ENCODE measurements at regions not wholly inside any gene's neighbourhood (a gene's known extent, or its start where the extent isn't known, plus 50 kb on each side); places are given as distances from the start of the nearest gene placed in this dataset.

GRCh38 chr15:45970542-45970941 is 335.7 kb downstream of the SQOR start:
- no peaks in the 10 kb centered on the region for H3K27me3 ChIP-seq (ENCODE audit: control insufficient read depth, insufficient read depth, low read length)
- TF ChIP-seq MAFK (IDR thresholded peaks at IDR 0.05; ENCODE audit: low read depth, low read length), result no peak
- TF ChIP-seq ELK1 (IDR thresholded peaks at IDR 0.05; ENCODE audit: borderline replicate concordance, low read depth, low read length), result no peak
- TF ChIP-seq CHD1 (IDR thresholded peaks at IDR 0.05; ENCODE audit: low read depth, low read length), result no peak
- TF ChIP-seq FOS (IDR thresholded peaks at IDR 0.05; ENCODE audit: low read depth, low read length), result no peak
- TF ChIP-seq USF2 (IDR thresholded peaks at IDR 0.05; ENCODE audit: low read depth, low read length), result no peak
- no peak for TF ChIP-seq MAZ (IDR thresholded peaks at IDR 0.05; ENCODE audit: borderline replicate concordance, low read depth, low read length)
- TF ChIP-seq RAD21 (IDR thresholded peaks at IDR 0.05; ENCODE audit: low read length), result no peak
- H2BK120ac ChIP-seq (ENCODE audit: low read depth, low read length), result no peak overlapping the region
- H4K20me1 ChIP-seq (ENCODE audit: insufficient read depth, low read length), result no peaks in the 10 kb centered on the region
- H3K36me3 ChIP-seq (ENCODE audit: control insufficient read depth, insufficient read depth, low read length), result no peaks in the 10 kb centered on the region
- BruUV-seq (replicated peaks), result no TSS peak
- intact Hi-C loops (cut with micrococcal nuclease), result no loop called here
- H3K9me1 ChIP-seq (ENCODE audit: insufficient read depth, low read length), result no peaks in the 10 kb centered on the region
- dilution Hi-C loops (cut with HindIII; ENCODE audit: low sequenced_read_pairs, unreplicated experiment), result no loop called here
- ATAC-seq (ENCODE audit: low read depth), result no peak
- no peak overlapping the region for H4K5ac ChIP-seq (ENCODE audit: low read depth, low read length)
- in situ Hi-C loops (cut with MboI; ENCODE audit: low sequenced_read_pairs), result no loop called here
- POLR2A ChIA-PET (ENCODE audit: unreplicated experiment), result no interaction called here
- H3K4me1 ChIP-seq (ENCODE audit: control insufficient read depth, insufficient read depth, low read length), result no peaks in the 10 kb centered on the region
- H4K91ac ChIP-seq (ENCODE audit: insufficient read depth, low read depth, low read length), result no peak overlapping the region
- H3K56ac ChIP-seq (ENCODE audit: extremely low read depth, insufficient read depth, low read length), result no peak overlapping the region
- no peak overlapping the region for H3K14ac ChIP-seq (replicated peaks; ENCODE audit: low read depth, low read length)
- H2BK5ac ChIP-seq (ENCODE audit: low read depth, low read length, poor library complexity, severe bottlenecking), result no peak overlapping the region
- H3K79me1 ChIP-seq (ENCODE audit: low read depth in 1 of 2, low read length in 2 of 2), result no peaks in the 10 kb centered on the region
- CTCF ChIA-PET, result no interaction called here
- WGBS, 2 experiments (ENCODE audit: extremely low coverage in 2 of 2, insufficient read length in 1 of 2), result no CpG with 5 or more reads among the region's 1 CpG
- no peak overlapping the region for H3K23ac ChIP-seq (ENCODE audit: low read depth, low read length)
- H3K4me3 ChIP-seq (ENCODE audit: insufficient read depth, low read depth, low read length), result no peak overlapping the region
- H3K9ac ChIP-seq (ENCODE audit: low read depth, low read length), result no peak overlapping the region
- no peak overlapping the region for H3K18ac ChIP-seq (ENCODE audit: low read depth, low read length)
- no peak overlapping the region for H3K4ac ChIP-seq (ENCODE audit: low read depth, low read length)
- no peak overlapping the region for H2AFZ ChIP-seq (replicated peaks; ENCODE audit: low read length, poor library complexity)
- H2AK9ac ChIP-seq (replicated peaks; ENCODE audit: low read depth, low read length, poor library complexity), result no peak overlapping the region
- no peak overlapping the region for H2AK5ac ChIP-seq (ENCODE audit: low read depth, low read length)
- no peak overlapping the region for H3K4me2 ChIP-seq (ENCODE audit: low read depth, low read length)
- no peak overlapping the region for H2BK15ac ChIP-seq (ENCODE audit: low read depth, low read length)
- peaks cover 8% of the 10 kb centered on the region for H3K9me3 ChIP-seq (ENCODE audit: control insufficient read depth, insufficient read depth, low read length)
- no peak overlapping the region for H4K8ac ChIP-seq (ENCODE audit: low read depth in 2 of 2, low read length in 2 of 2)
- H3K27ac ChIP-seq (ENCODE audit: insufficient read depth, low read length), result no peak overlapping the region
- no peak for DNase-seq
- no peak overlapping the region for H2BK20ac ChIP-seq (ENCODE audit: low read depth, low read length)

All from IMR-90 (cell line).